HG02840 (cell line): ENCODE measurements at regions not wholly inside any gene's neighbourhood (a gene's known extent, or its start where the extent isn't known, plus 50 kb on each side); places are given as distances from the start of the nearest gene placed in this dataset.

Source experiments
- ATAC-seq: cut with Tn5 transposase; IDR thresholded peaks from one replicate; pipeline ENCODE4 v1.9.1; 2021; ENCODE audit warnings: mild to moderate bottlenecking, moderate library complexity, moderate number of reproducible peaks; ENCODE audit not compliant: unreplicated experiment, low FRiP score

GRCh38 chr12:105899589-105899988 is 239.2 kb downstream of the NUAK1 start:
- no peak for ATAC-seq

GRCh38 chr12:105906561-105906960 is 232.2 kb downstream of the NUAK1 start:
- no peak for ATAC-seq

DNA sequence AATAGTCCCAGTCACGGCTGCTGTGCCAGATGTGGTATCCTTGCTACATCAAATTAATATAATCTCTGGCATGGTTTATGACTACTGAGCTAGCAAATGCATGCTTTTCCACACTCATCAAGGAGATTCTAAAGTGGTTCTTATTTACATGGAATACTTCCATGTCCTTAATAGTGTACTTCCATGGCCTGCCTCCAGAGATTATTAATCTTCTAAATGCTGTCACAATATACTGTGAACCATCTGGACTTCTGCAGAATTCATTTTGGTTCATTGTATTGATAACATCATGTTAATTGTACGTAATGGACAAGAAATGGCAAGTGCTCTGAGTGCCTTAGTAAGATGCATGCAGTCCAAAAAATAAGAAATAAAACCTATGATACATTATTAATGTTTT is 230.8 kb downstream of the NUAK1 start:
- ATAC-seq = no peak

DNA sequence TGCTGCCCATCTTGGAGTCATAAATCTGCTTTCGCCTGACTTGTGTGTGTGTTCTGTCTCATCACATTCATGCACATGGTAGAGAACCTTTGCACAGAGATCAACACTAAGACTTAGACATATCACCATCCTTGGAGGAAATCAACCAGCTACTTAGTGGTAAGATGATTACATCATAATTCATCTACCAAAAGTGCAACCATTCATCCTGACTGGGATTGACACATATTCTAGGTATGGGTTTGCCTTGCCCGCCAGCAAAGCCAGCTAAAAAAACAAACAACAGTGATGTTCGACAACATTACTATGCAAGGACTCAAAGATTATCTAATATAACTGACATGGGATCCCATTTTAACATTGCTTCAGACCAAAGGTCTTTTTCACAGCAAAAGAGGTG is 228.7 kb downstream of the NUAK1 start:
- ATAC-seq = no peak

DNA sequence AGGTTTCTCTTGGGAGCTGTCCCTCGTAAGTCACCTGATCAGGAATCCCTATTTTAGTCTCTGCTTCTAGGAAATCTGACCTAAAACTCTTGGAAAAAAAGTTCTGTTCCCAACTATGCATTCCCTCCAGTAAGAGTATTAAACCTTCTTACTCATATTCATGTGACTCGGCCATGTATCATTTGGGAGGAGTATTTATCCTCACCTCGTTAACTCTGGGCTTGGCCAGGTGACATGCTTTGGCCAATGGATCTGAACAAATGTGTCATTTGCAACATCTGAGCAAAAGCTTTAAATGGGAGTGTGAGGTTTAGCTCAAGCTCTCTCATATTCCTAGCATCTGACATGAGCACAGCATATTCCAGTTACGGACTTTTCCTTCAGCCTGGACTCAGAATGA is 226.8 kb downstream of the NUAK1 start:
- ATAC-seq = no peak

GRCh38 chr12:105912882-105913678 is 225.7 kb downstream of the NUAK1 start:
- ATAC-seq = no peak

GRCh38 chr12:105915997-105916759 is 222.6 kb downstream of the NUAK1 start:
- ATAC-seq = no peak

DNA sequence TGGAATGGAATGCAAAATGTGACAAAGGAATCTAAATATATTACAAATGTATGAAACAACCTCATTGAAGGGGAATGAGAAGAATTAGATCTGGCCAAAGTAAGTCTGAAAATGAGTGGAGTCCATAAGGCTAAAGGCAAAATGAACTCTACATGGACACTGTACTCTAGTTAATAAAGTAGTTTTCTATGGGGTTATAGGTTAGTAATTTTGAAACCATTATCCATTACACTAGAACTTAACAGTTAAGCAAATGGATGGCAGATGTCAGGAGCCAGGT is 222.1 kb downstream of the NUAK1 start:
- no peak for ATAC-seq

DNA sequence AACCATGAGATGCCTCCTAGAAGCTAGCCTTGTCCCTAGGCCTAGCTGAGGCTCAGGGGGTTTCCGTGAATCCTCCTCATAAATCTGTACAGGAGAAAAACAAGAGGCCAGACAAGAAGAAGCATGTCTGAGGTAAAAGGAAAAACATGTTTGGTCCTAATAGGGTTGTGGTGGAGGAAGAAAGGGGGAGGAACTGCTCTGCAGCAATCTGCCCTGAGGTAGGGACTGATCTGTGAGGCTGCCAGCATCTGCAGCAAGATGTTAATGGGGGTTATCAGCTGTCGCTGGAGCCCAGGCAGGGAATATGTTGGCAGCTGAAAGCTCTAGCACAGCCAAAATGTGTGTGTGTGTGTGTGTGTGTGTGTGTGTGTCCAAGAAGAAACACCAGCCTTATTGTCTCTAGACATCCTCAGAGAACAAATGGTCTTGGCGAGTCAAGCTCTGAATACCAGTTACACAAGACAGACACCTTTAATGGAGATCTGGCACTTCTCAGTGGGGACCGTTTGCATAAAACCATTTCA is 218.5 kb downstream of the NUAK1 start:
- no peak for ATAC-seq

DNA sequence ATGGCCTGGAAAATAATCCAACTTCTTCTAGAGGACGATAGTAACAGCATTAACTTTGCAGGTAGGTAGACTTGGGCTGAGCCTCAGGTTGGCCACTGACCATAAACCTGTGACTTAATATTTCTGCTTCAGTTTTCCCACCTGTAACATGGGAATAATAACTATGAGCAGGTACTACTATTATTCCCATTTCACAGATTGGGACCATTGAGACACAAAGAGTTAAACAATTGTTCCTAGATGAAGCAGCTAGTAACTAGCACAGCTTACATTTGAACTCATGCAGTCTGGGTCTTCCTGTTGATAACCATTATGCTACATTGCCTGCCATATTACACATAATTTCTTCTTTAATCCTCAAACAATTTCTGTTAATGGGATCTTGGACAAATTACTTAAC is 217.7 kb downstream of the NUAK1 start:
- ATAC-seq = no peak

- no peak for ATAC-seq
These were observed 216.7 kb downstream of the NUAK1 start for GRCh38 chr12:105921872-105922669.

DNA sequence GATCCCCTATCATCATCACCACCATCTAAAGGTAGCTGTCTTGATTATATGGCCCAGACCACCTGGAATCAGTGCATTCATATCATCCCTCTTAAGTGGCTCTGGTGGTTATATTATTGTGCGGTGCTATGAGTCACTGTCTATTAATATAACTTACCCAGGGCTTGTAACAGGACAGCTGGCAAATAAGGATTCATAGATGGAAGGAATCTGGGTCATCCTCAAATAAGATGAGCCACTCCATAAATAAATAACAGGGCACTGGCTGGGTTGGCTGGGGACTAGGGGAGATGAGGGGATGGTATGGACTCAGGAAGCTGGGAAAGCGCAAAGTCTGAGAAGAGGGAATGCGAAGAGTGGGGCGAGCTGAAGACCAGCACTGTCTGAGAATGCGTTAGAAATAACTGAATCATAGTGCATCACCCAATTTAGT is 216.1 kb downstream of the NUAK1 start:
- ATAC-seq = no peak

- ATAC-seq = no peak
These were observed 214.1 kb downstream of the NUAK1 start for GRCh38 chr12:105924526-105925208.

DNA sequence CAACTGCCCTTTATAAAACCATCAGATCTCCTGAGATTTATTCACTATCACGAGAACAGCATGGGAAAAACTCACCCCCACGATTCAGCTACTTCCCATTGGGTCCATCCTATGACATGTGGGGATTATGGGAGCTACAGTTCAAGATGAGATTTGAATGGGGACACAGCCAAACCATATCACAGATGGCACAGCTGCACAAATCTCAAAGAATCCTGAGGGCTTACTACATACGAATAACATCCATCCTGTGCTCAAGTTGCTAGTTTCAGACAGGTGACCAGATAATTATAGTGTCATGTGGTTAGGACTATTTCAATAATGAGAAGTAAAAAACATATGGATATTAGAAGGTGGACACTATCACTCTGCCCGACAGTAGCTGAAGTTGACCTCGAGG is 211.2 kb downstream of the NUAK1 start:
- ATAC-seq = no peak

- ATAC-seq = no peak
These were observed 210.3 kb downstream of the NUAK1 start for GRCh38 chr12:105928436-105928835.

- no peak for ATAC-seq
These were observed 209.6 kb downstream of the NUAK1 start for GRCh38 chr12:105929192-105929591.

GRCh38 chr12:105930557-105931503 is 207.9 kb downstream of the NUAK1 start:
- no peak for ATAC-seq

DNA sequence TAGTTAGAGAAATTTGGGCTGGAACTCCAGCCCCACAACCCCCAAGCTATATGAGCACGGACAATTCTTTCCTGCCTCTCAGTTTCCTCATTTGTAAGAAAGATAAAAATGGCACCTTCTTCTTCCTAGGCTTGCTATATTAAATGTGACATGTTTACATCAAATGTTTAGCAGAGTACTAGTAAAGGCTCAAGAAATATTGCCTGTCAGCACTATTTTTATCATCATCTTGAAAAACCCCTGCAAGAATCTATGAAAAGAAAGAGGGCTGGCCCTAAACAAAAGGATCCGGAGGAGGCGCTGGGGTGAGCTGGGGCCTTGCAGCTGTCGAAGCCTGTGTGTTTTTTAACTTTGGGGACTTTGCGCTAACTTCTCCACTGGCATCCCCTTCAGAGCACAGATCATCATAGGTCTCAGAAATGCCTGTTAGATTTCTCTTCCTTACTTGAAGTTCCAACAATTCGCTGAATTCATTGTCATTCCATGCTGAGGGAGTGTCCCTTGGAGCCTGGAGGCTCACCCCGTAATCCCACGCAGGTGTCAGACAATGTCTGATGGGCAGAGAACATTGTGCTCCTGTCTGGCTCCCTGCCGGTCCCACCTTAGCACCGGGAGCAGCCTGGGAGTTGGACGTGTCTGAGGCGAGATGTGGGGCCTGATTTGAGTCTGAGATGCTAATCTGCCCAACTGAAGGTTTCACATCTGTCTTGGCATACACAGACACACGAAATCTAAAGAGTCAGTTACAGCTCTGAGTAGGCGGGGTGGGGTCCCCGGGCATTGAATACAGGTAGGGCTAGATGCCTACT is 206.8 kb downstream of the NUAK1 start:
- ATAC-seq = no peak
